Activated T-helper 1 cell treated with anti-CD3 and anti-CD28 coated beads, Interleukin-12 subunit alpha, Interleukin-12 subunit beta, Interleukin-2, Interleukin-4 antibody, amounts not matched to agents 30 ng/mL and 10 ng/mL and 1 ng/mL, durations not matched to agents 14 hours and 24 hours and 36 hours (primary cell): ENCODE measurements at regions not wholly inside any gene's neighbourhood (a gene's known extent, or its start where the extent isn't known, plus 50 kb on each side); places are given as distances from the start of the nearest gene placed in this dataset.

Experiments
- DNase-seq: peaks from one replicate; pipeline ENCODE4 v3.0.0; 2021; ENCODE audit warnings: low spot score
- H3K27ac Mint-ChIP-seq: one replicate; pipeline ENCODE4 v1.8.0; 2021; ENCODE audit warnings: mild to moderate bottlenecking, mixed read lengths
- H3K27me3 Mint-ChIP-seq: one replicate; pipeline ENCODE4 v1.8.0; 2022; ENCODE audit warnings: mild to moderate bottlenecking, moderate library complexity, mixed read lengths; ENCODE audit not compliant: insufficient read depth
- H3K36me3 Mint-ChIP-seq: one replicate; pipeline ENCODE4 v1.8.0; 2021; ENCODE audit warnings: low read depth, mixed read lengths
- H3K4me1 Mint-ChIP-seq: one replicate; pipeline ENCODE4 v1.8.0; 2021; ENCODE audit warnings: low read depth, mixed read lengths
- H3K4me3 Mint-ChIP-seq: one replicate; pipeline ENCODE4 v1.8.0; 2021; ENCODE audit warnings: mild to moderate bottlenecking, moderate library complexity, mixed read lengths
- H3K9me3 Mint-ChIP-seq: one replicate; pipeline ENCODE4 v1.8.0; 2021; ENCODE audit warnings: mixed read lengths
- intact Hi-C: fragments of 100-400 bp; cut with micrococcal nuclease; formaldehyde crosslinking; loops from one replicate; pipeline ENCODE4 v1.15.1; 2024

GRCh38 chrX:125004799-125005198 lies 314.9 kb upstream of the TEX13C start:
- DNase-seq: no peak
- H3K4me3 Mint-ChIP-seq: no peak overlapping the region
- H3K4me1 Mint-ChIP-seq: no peaks in the 10 kb centered on the region
- intact Hi-C loops: no loop called here
- H3K36me3 Mint-ChIP-seq: no peaks in the 10 kb centered on the region
- no peaks in the 10 kb centered on the region for H3K27me3 Mint-ChIP-seq
- no peak overlapping the region for H3K27ac Mint-ChIP-seq
- H3K9me3 Mint-ChIP-seq: peaks cover 6% of the 10 kb centered on the region

GRCh38 chrX:125005863-125006262 lies 313.8 kb upstream of the TEX13C start:
- H3K27me3 Mint-ChIP-seq: no peaks in the 10 kb centered on the region
- peaks cover 6% of the 10 kb centered on the region for H3K9me3 Mint-ChIP-seq

GRCh38 chrX:125006704-125007103 lies 313.0 kb upstream of the TEX13C start:
- Mint-ChIP-seq H3K4me1 (no peaks in the 10 kb centered on the region), H3K36me3 (no peaks in the 10 kb centered on the region), H3K4me3 (no peak overlapping the region), H3K27ac (no peak overlapping the region), H3K27me3 (no peaks in the 10 kb centered on the region), H3K9me3 (peaks cover 6% of the 10 kb centered on the region)
- DNase-seq: no peak
- intact Hi-C loops: no loop called here

More at GRCh38 chrX:125005863-125006262, 313.8 kb upstream of the TEX13C start:
- Mint-ChIP-seq H3K36me3 (no peaks in the 10 kb centered on the region), H3K27ac (no peak overlapping the region), H3K4me1 (no peaks in the 10 kb centered on the region), H3K4me3 (no peak overlapping the region)
- intact Hi-C loops: no loop called here
- DNase-seq: no peak

GRCh38 chrX:125012585-125012984 lies 307.1 kb upstream of the TEX13C start:
- intact Hi-C loops: no loop called here
- Mint-ChIP-seq H3K4me1 (no peaks in the 10 kb centered on the region), H3K27ac (no peak overlapping the region), H3K36me3 (no peaks in the 10 kb centered on the region), H3K27me3 (no peaks in the 10 kb centered on the region), H3K4me3 (no peak overlapping the region), H3K9me3 (peaks cover 6% of the 10 kb centered on the region)
- no peak for DNase-seq

- no peak overlapping the region for H3K4me3 Mint-ChIP-seq
- no peaks in the 10 kb centered on the region for H3K27me3 Mint-ChIP-seq
- no peak for DNase-seq
- no peaks in the 10 kb centered on the region for H3K9me3 Mint-ChIP-seq
- intact Hi-C loops: no loop called here
- H3K27ac Mint-ChIP-seq: no peak overlapping the region
- no peaks in the 10 kb centered on the region for H3K36me3 Mint-ChIP-seq
- H3K4me1 Mint-ChIP-seq: no peaks in the 10 kb centered on the region
Measured at GRCh38 chrX:125029131-125029530, 290.5 kb upstream of the TEX13C start.
